ENCODE measurements at regions not wholly inside any gene's neighbourhood (a gene's known extent, or its start where the extent isn't known, plus 50 kb on each side); places are given as distances from the start of the nearest gene placed in this dataset.
"Not testable (repeated sequence)": the region's sequence is repeated elsewhere in the genome, so short reads cannot be mapped to it uniquely, and the experiment has no call there.

DNA sequence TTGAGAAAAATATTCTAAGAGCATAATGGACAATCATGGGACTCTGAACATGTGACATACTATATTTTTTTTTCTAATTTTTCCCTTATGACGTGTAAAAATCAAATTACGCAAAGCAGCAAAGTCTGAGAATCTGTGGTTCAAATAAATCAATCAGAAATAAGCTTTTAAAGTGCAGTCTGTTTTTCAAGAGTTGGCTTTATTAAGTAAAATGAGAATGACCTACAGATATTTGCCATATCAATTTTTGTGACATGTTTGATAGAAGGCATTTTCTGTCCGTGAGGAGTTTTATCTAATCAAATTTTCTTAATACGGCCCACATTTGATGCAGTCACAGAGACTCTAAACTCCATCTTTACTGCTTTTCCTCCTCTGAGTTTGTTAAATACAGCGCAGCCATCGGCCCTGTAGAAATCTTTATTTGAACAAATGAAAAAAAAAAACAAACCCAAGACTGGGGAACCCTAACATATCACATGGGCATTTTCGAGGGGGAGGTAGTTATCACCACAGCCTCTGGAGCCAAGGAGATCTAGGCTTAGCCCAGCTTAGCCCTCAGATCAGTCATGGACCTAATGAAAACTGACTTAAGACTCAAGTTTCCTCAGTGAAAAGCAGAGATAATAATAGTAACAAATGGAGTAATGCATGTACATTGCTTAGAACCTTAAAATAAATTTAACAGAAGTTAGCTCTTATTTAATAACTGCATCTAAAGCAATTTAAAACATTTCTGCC, 263.6 kb upstream of the C9orf72 start:
- ATAC-seq (no peak), DNase-seq (ENCODE audit: low read depth, low spot score) (no peak)
- TF ChIP-seq, protein P1, sequence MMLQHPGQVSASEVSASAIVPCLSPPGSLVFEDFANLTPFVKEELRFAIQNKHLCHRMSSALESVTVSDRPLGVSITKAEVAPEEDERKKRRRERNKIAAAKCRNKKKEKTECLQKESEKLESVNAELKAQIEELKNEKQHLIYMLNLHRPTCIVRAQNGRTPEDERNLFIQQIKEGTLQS (IDR thresholded peaks at IDR 0.05): no peak
- TF ChIP-seq EZH2 (IDR thresholded peaks at IDR 0.05) (no peak), SIN3A (IDR thresholded peaks at IDR 0.05; ENCODE audit: low read depth) (no peak)
- Histone ChIP-seq H3K9me3 (ENCODE audit: control insufficient read depth in 1 of 2, insufficient read depth in 1 of 2, low read depth in 1 of 2, low read length in 2 of 2) (peaks cover 0 to 3% of the 10 kb centered on the region in 2 experiments; a peak in 1 of 4 replicates), H3K27me3 (ENCODE audit: insufficient read depth, low read length) (no peaks in the 10 kb centered on the region), H3K36me3 (ENCODE audit: control insufficient read depth in 1 of 2, insufficient read depth in 2 of 2, low read length in 2 of 2) (no peaks in the 10 kb centered on the region), H3K9ac (ENCODE audit: low read length) (no peak overlapping the region), H3K4me3 (replicated peaks in 1 of 2; ENCODE audit: low read depth in 1 of 2, low read length in 2 of 2) (no peak overlapping the region), H2AFZ (ENCODE audit: low read depth, low read length, poor library complexity, severe bottlenecking) (no peak overlapping the region), H3K4me1 (ENCODE audit: control insufficient read depth in 1 of 2, insufficient read depth in 2 of 2, low read length in 2 of 2) (no peaks in the 10 kb centered on the region), H3K79me2 (ENCODE audit: insufficient read depth, low read length) (no peaks in the 10 kb centered on the region), H3K4me2 (ENCODE audit: low read length) (no peak overlapping the region), H3K9me2 (ENCODE audit: insufficient read depth) (no peaks in the 10 kb centered on the region), H4K20me1 (ENCODE audit: insufficient read depth) (no peaks in the 10 kb centered on the region), H3K27ac (ENCODE audit: low read depth, low read length) (no peak overlapping the region)
- ChIA-PET CTCF (no interaction called here), POLR2A (no interaction called here), RAD21 (ENCODE audit: low non-redundant PET in 1 of 2, low total read pairs in 2 of 2, uncharacterized antibody in 2 of 2, unreplicated experiment in 2 of 2) (no interaction called here)
- intact Hi-C loops (cut with micrococcal nuclease): no loop called here
- no TSS peak for BruUV-seq (replicated peaks)

DNA sequence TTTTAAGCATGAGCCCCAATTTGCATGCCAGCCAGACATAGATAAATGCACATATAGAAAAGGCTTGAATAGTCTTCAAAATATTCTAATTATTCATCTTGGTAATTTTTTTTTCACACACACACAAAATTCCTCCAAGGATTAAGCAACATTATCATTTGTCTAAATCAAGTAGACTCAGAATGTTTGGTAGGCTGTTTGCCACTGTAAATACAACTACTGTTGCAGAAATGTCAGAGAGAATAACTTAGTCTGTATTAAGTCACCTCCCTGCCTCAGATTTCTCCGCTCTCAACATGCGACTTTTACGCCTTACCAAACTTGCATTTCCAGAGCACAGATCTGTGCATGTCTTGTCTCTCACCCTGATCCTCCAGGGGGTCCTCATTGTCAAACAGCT, 265.6 kb upstream of the C9orf72 start:
- DNase-seq (ENCODE audit: low read depth, low spot score) (no peak), ATAC-seq (no peak)
- Histone ChIP-seq H3K79me2 (ENCODE audit: insufficient read depth, low read length) (no peaks in the 10 kb centered on the region), H3K27ac (ENCODE audit: low read depth, low read length) (no peak overlapping the region), H3K27me3 (ENCODE audit: insufficient read depth, low read length) (no peaks in the 10 kb centered on the region), H3K4me2 (ENCODE audit: low read length) (no peak overlapping the region), H3K9me2 (ENCODE audit: insufficient read depth) (no peaks in the 10 kb centered on the region), H3K36me3 (ENCODE audit: control insufficient read depth in 1 of 2, insufficient read depth in 2 of 2, low read length in 2 of 2) (no peaks in the 10 kb centered on the region), H3K9ac (ENCODE audit: low read length) (no peak overlapping the region), H4K20me1 (ENCODE audit: insufficient read depth) (no peaks in the 10 kb centered on the region), H3K4me1 (ENCODE audit: control insufficient read depth in 1 of 2, insufficient read depth in 2 of 2, low read length in 2 of 2) (no peaks in the 10 kb centered on the region), H3K4me3 (replicated peaks in 1 of 2; ENCODE audit: low read depth in 1 of 2, low read length in 2 of 2) (no peak overlapping the region), H2AFZ (ENCODE audit: low read depth, low read length, poor library complexity, severe bottlenecking) (no peak overlapping the region), H3K9me3 (ENCODE audit: control insufficient read depth in 1 of 2, insufficient read depth in 1 of 2, low read depth in 1 of 2, low read length in 2 of 2) (peaks cover 0 to 3% of the 10 kb centered on the region in 2 experiments; a peak in 1 of 4 replicates)
- TF ChIP-seq EZH2 (IDR thresholded peaks at IDR 0.05) (no peak), SIN3A (IDR thresholded peaks at IDR 0.05; ENCODE audit: low read depth) (no peak), FOSL1 (IDR thresholded peaks at IDR 0.05; ENCODE audit: low read depth) (no peak)
- POLR2A ChIA-PET: no interaction called here
- intact Hi-C loops (cut with micrococcal nuclease): no loop called here
- BruUV-seq (replicated peaks): no TSS peak
- CTCF ChIA-PET: no interaction called here
- RAD21 ChIA-PET (ENCODE audit: low non-redundant PET in 1 of 2, low total read pairs in 2 of 2, uncharacterized antibody in 2 of 2, unreplicated experiment in 2 of 2): no interaction called here

DNA sequence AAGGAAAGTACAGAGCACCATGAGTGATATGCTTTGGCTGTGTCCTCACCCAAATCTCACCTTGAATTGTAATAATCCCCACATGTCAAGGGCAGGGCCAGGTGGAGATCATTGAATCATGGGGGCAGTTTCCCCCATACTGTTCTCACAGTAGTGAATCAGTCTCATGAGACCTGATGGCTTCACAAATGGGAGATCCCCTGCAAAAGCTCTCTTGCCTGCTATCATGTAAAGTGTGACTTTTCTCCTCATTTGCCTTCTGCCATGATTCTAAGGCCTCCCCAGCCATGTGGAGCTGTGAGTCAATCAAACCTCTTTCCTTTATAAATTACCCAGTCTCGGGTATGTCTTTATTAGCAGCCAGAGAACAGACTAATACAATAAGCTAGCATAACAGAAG, 266.5 kb upstream of the C9orf72 start:
- H3K9me2 ChIP-seq (ENCODE audit: insufficient read depth); H3K4me1 ChIP-seq (ENCODE audit: control insufficient read depth in 1 of 2, insufficient read depth in 2 of 2, low read length in 2 of 2); H3K4me3 ChIP-seq (replicated peaks in 1 of 2; ENCODE audit: low read depth in 1 of 2, low read length in 2 of 2); H3K27ac ChIP-seq (ENCODE audit: low read depth, low read length); H3K4me2 ChIP-seq (ENCODE audit: low read length); H3K36me3 ChIP-seq (ENCODE audit: control insufficient read depth in 1 of 2, insufficient read depth in 2 of 2, low read length in 2 of 2); H4K20me1 ChIP-seq (ENCODE audit: insufficient read depth); CTCF ChIA-PET; H2AFZ ChIP-seq (ENCODE audit: low read depth, low read length, poor library complexity, severe bottlenecking); H3K9me3 ChIP-seq (ENCODE audit: control insufficient read depth in 1 of 2, insufficient read depth in 1 of 2, low read depth in 1 of 2, low read length in 2 of 2); H3K9ac ChIP-seq (ENCODE audit: low read length); BruUV-seq (replicated peaks); ATAC-seq; H3K79me2 ChIP-seq (ENCODE audit: insufficient read depth, low read length); DNase-seq (ENCODE audit: low read depth, low spot score); RAD21 ChIA-PET (ENCODE audit: low non-redundant PET in 1 of 2, low total read pairs in 2 of 2, uncharacterized antibody in 2 of 2, unreplicated experiment in 2 of 2); POLR2A ChIA-PET; H3K27me3 ChIP-seq (ENCODE audit: insufficient read depth, low read length): not testable (repeated sequence)
- intact Hi-C loops (cut with micrococcal nuclease): loop anchor here (10.0 kb wide), 1 partner anchor 55 kb away; no protein-coding TSS in a partner anchor
